Nephron (organoid): ENCODE measurements at regions not wholly inside any gene's neighbourhood (a gene's known extent, or its start where the extent isn't known, plus 50 kb on each side); places are given as distances from the start of the nearest gene placed in this dataset.

Experiments used
- H3K27ac Mint-ChIP-seq, 3 experiments: 2 replicates each; pipeline ENCODE4 v1.8.0; 2020; ENCODE audit warnings: mixed read lengths in 3 of 3, mild to moderate bottlenecking in 2 of 3, moderate library complexity in 1 of 3
- H3K27me3 Mint-ChIP-seq: 2 replicates; pipeline ENCODE4 v1.8.0; 2021; ENCODE audit warnings: low read depth, mild to moderate bottlenecking, moderate library complexity, mixed read lengths
- H3K36me3 Mint-ChIP-seq: 2 replicates; pipeline ENCODE4 v1.8.0; 2020; ENCODE audit warnings: low read depth, mixed read lengths
- H3K4me1 Mint-ChIP-seq: 2 replicates; pipeline ENCODE4 v1.8.0; 2020; ENCODE audit warnings: mixed read lengths
- H3K4me3 Mint-ChIP-seq, 3 experiments: 2 replicates each; pipeline ENCODE4 v1.8.0; 2020; ENCODE audit warnings: mild to moderate bottlenecking in 3 of 3, mixed read lengths in 3 of 3, moderate library complexity in 2 of 3
- H3K9me3 Mint-ChIP-seq: 2 replicates; pipeline ENCODE4 v1.8.0; 2020; ENCODE audit warnings: mixed read lengths
- CTCF ChIP-seq, 3 experiments: fragments of 200-600 bp; sonication (generic); IDR thresholded peaks; one replicate each; pipeline ENCODE4 v1.5.0; 2021; ENCODE audit warnings: antibody characterized with exemption in 3 of 3; ENCODE audit not compliant: unreplicated experiment in 3 of 3

- H3K27ac Mint-ChIP-seq: no peak overlapping the region
- H3K9me3 Mint-ChIP-seq: no peaks in the 10 kb centered on the region
- H3K36me3 Mint-ChIP-seq: no peaks in the 10 kb centered on the region
- no peak for TF ChIP-seq CTCF (IDR thresholded peaks at IDR 0.05; ENCODE audit: unreplicated experiment in 3 of 3)
- H3K4me1 Mint-ChIP-seq: no peaks in the 10 kb centered on the region
- no peak overlapping the region for H3K4me3 Mint-ChIP-seq
- H3K27me3 Mint-ChIP-seq: peaks cover 26% of the 10 kb centered on the region
Measured at GRCh38 chr7:142595816-142596516, 153.3 kb upstream of the PRSS1 start.

GRCh38 chr7:142594078-142594477 is 155.2 kb upstream of the PRSS1 start:
- no peak overlapping the region for H3K4me3 Mint-ChIP-seq
- H3K36me3 Mint-ChIP-seq: no peaks in the 10 kb centered on the region
- H3K27ac Mint-ChIP-seq: no peak overlapping the region
- TF ChIP-seq CTCF (IDR thresholded peaks at IDR 0.05; ENCODE audit: unreplicated experiment in 3 of 3): no peak
- no peaks in the 10 kb centered on the region for H3K9me3 Mint-ChIP-seq
- peaks cover 18% of the 10 kb centered on the region for H3K27me3 Mint-ChIP-seq
- no peaks in the 10 kb centered on the region for H3K4me1 Mint-ChIP-seq

- Mint-ChIP-seq H3K36me3 (no peaks in the 10 kb centered on the region), H3K4me1 (no peaks in the 10 kb centered on the region), H3K27me3 (peaks cover 17% of the 10 kb centered on the region), H3K4me3 (no peak overlapping the region), H3K27ac (no peak overlapping the region), H3K9me3 (no peaks in the 10 kb centered on the region)
- no peak for TF ChIP-seq CTCF (IDR thresholded peaks at IDR 0.05; ENCODE audit: unreplicated experiment in 3 of 3)
Measured at GRCh38 chr7:142593106-142593505, 156.2 kb upstream of the PRSS1 start.

GRCh38 chr7:142592664-142593063 is 156.6 kb upstream of the PRSS1 start:
- Mint-ChIP-seq H3K4me1 (no peaks in the 10 kb centered on the region), H3K27me3 (peaks cover 17% of the 10 kb centered on the region), H3K4me3 (no peak overlapping the region), H3K27ac (no peak overlapping the region), H3K36me3 (no peaks in the 10 kb centered on the region), H3K9me3 (no peaks in the 10 kb centered on the region)
- no peak for TF ChIP-seq CTCF (IDR thresholded peaks at IDR 0.05; ENCODE audit: unreplicated experiment in 3 of 3)

- Mint-ChIP-seq H3K4me1 (no peaks in the 10 kb centered on the region), H3K36me3 (no peaks in the 10 kb centered on the region), H3K27me3 (peaks cover 17% of the 10 kb centered on the region), H3K9me3 (no peaks in the 10 kb centered on the region), H3K4me3 (no peak overlapping the region), H3K27ac (no peak overlapping the region)
- no peak for TF ChIP-seq CTCF (IDR thresholded peaks at IDR 0.05; ENCODE audit: unreplicated experiment in 3 of 3)
Measured at GRCh38 chr7:142592231-142592630, 157.0 kb upstream of the PRSS1 start.

- Mint-ChIP-seq H3K9me3 (no peaks in the 10 kb centered on the region), H3K4me3 (no peak overlapping the region), H3K36me3 (no peaks in the 10 kb centered on the region), H3K4me1 (no peaks in the 10 kb centered on the region), H3K27me3 (peaks cover 12% of the 10 kb centered on the region), H3K27ac (no peak overlapping the region)
- TF ChIP-seq CTCF (IDR thresholded peaks at IDR 0.05; ENCODE audit: unreplicated experiment in 3 of 3): no peak
Measured at GRCh38 chr7:142590830-142591457, 158.3 kb upstream of the PRSS1 start.
